ENCODE measurements at regions not wholly inside any gene's neighbourhood (a gene's known extent, or its start where the extent isn't known, plus 50 kb on each side); places are given as distances from the start of the nearest gene placed in this dataset.

- Histone ChIP-seq H3F3A (ENCODE audit: insufficient read depth, low read depth) (peaks cover 3% of the 10 kb centered on the region; the same call in 1 of the 2 replicates), H3K27me3 (ENCODE audit: insufficient read depth, low read depth) (no peaks in the 10 kb centered on the region), H2AFZ (no peak overlapping the region), H3K4me3 (no peak overlapping the region), H3K36me3 (ENCODE audit: low read depth) (no peaks in the 10 kb centered on the region), H3K9me3 (ENCODE audit: insufficient read depth, low read depth) (no peaks in the 10 kb centered on the region), H3K27ac (no peak overlapping the region), H3K79me2 (ENCODE audit: low read depth) (no peaks in the 10 kb centered on the region), H3K4me1 (replicated peaks; ENCODE audit: insufficient read depth) (peaks cover 15% of the 10 kb centered on the region), H4K20me1 (ENCODE audit: insufficient read depth) (no peaks in the 10 kb centered on the region), H3K4me2 (no peak overlapping the region), H3K9me2 (ENCODE audit: insufficient read depth) (no peaks in the 10 kb centered on the region)
- intact Hi-C loops (cut with micrococcal nuclease; ENCODE audit: unreplicated experiment): no loop called here
- ChIA-PET CTCF (interaction anchor here (0.6 kb wide), 1 partner anchor 1143 kb away, joined by 3 read pairs; no protein-coding TSS in a partner anchor), POLR2A (ENCODE audit: unreplicated experiment) (no interaction called here)
- no peak for DNase-seq
- no TSS peak for BruUV-seq (replicated peaks)
- TF ChIP-seq CTCF (conservative IDR thresholded peaks at IDR 0.05) (no peak), EZH2 (IDR thresholded peaks at IDR 0.05; ENCODE audit: low read depth) (no peak)
Measured at GRCh38 chr6:109230453-109230852, 135.1 kb downstream of the CEP57L1 start.

GRCh38 chr6:109229536-109229935 is 134.2 kb downstream of the CEP57L1 start:
- ChIA-PET POLR2A (ENCODE audit: unreplicated experiment) (no interaction called here), CTCF (interaction anchor here (0.7 to 0.8 kb wide), 2 partner anchors 41 to 282 kb away, joined by 3 to 4 read pairs; no protein-coding TSS in a partner anchor)
- H3K36me3 ChIP-seq (ENCODE audit: low read depth): no peaks in the 10 kb centered on the region
- H3K9me2 ChIP-seq (ENCODE audit: insufficient read depth): no peaks in the 10 kb centered on the region
- H3K27me3 ChIP-seq (ENCODE audit: insufficient read depth, low read depth): no peaks in the 10 kb centered on the region
- intact Hi-C loops (cut with micrococcal nuclease; ENCODE audit: unreplicated experiment): no loop called here
- H3K9me3 ChIP-seq (ENCODE audit: insufficient read depth, low read depth): no peaks in the 10 kb centered on the region
- no TSS peak for BruUV-seq (replicated peaks)
- no peaks in the 10 kb centered on the region for H3K79me2 ChIP-seq (ENCODE audit: low read depth)
- peak overlapping the region; percentile 36 for H3K27ac ChIP-seq
- no peak overlapping the region for H3K4me2 ChIP-seq
- no peak overlapping the region for H3K4me3 ChIP-seq
- peaks cover 15% of the 10 kb centered on the region for H3K4me1 ChIP-seq (replicated peaks; ENCODE audit: insufficient read depth)
- H2AFZ ChIP-seq: 0 out of 2 replicates have a peak overlapping the region, but pooled peaks have one; percentile 20
- TF ChIP-seq CTCF (conservative IDR thresholded peaks at IDR 0.05): no peak
- no peak for TF ChIP-seq EZH2 (IDR thresholded peaks at IDR 0.05; ENCODE audit: low read depth)
- DNase-seq: peak; percentile 29 to 96
- H3F3A ChIP-seq (ENCODE audit: insufficient read depth, low read depth): peaks cover 3% of the 10 kb centered on the region; the same call in 1 of the 2 replicates
- H4K20me1 ChIP-seq (ENCODE audit: insufficient read depth): no peaks in the 10 kb centered on the region

GRCh38 chr6:109227646-109228045 is 132.3 kb downstream of the CEP57L1 start:
- no peaks in the 10 kb centered on the region for H3K9me2 ChIP-seq (ENCODE audit: insufficient read depth)
- ChIA-PET POLR2A (ENCODE audit: unreplicated experiment) (no interaction called here), CTCF (no interaction called here)
- no peaks in the 10 kb centered on the region for H3K9me3 ChIP-seq (ENCODE audit: insufficient read depth, low read depth)
- no peaks in the 10 kb centered on the region for H4K20me1 ChIP-seq (ENCODE audit: insufficient read depth)
- no peaks in the 10 kb centered on the region for H3K27me3 ChIP-seq (ENCODE audit: insufficient read depth, low read depth)
- no peaks in the 10 kb centered on the region for H3K79me2 ChIP-seq (ENCODE audit: low read depth)
- no peak for TF ChIP-seq EZH2 (IDR thresholded peaks at IDR 0.05; ENCODE audit: low read depth)
- TF ChIP-seq CTCF (conservative IDR thresholded peaks at IDR 0.05): no peak
- no peaks in the 10 kb centered on the region for H3K36me3 ChIP-seq (ENCODE audit: low read depth)
- no peak overlapping the region for H3K4me2 ChIP-seq
- peaks cover 15% of the 10 kb centered on the region for H3K4me1 ChIP-seq (replicated peaks; ENCODE audit: insufficient read depth)
- intact Hi-C loops (cut with micrococcal nuclease; ENCODE audit: unreplicated experiment): no loop called here
- no peak overlapping the region for H3K4me3 ChIP-seq
- H3F3A ChIP-seq (ENCODE audit: insufficient read depth, low read depth): peaks cover 3% of the 10 kb centered on the region; the same call in 1 of the 2 replicates
- DNase-seq: no peak
- BruUV-seq (replicated peaks): no TSS peak
- no peak overlapping the region for H3K27ac ChIP-seq
- H2AFZ ChIP-seq: no peak overlapping the region

Data from PC-9 (cell line).